HEK293 (cell line): ENCODE measurements at regions not wholly inside any gene's neighbourhood (a gene's known extent, or its start where the extent isn't known, plus 50 kb on each side); places are given as distances from the start of the nearest gene placed in this dataset.

Experiments
- CTCF ChIA-PET: fragments of 350-600 bp; formaldehyde crosslinking; extraction: SDS; loops from one replicate; lab custom pipeline; 2021; ENCODE audit warnings: antibody characterized with exemption; lab: Yijun Ruan, JAX
- POLR2A ChIA-PET: fragments of 300-600 bp; formaldehyde crosslinking; extraction: SDS; loops from one replicate; lab custom pipeline; 2020; ENCODE audit warnings: antibody characterized with exemption, inconsistent platforms; lab: Yijun Ruan, JAX
- H3K27ac ChIP-seq: fragments of 200-500 bp; sonication (Bioruptor generic); 2 replicates; pipeline ENCODE4 v1.5.1; 2014; ENCODE audit warnings: low read depth, low read length, control low read depth, inconsistent platforms; ENCODE audit errors: extremely low read depth
- H3K36me3 ChIP-seq, 2 experiments: fragments of 200-500 bp in 1 of 2; sonication (Bioruptor generic) in 1 of 2; 1 replicate in 1 of 2; 2 replicates in 1 of 2; pipeline ENCODE4 v1.5.1; 2014 to 2017; ENCODE audit warnings: inconsistent platforms in 2 of 2, low read length in 2 of 2; ENCODE audit not compliant: control insufficient read depth in 2 of 2, insufficient read depth in 1 of 2
- H3K4me1 ChIP-seq: fragments of 200-500 bp; sonication (Bioruptor generic); 2 replicates; pipeline ENCODE4 v1.5.1; 2014; ENCODE audit warnings: mild to moderate bottlenecking, low read length, inconsistent platforms; ENCODE audit not compliant: control insufficient read depth, insufficient read depth
- H3K4me3 ChIP-seq: 2 replicates; pipeline ENCODE4 v1.5.1; 2011; ENCODE audit warnings: low read depth, mild to moderate bottlenecking, control low read depth, low read length, moderate library complexity
- H3K9me3 ChIP-seq: fragments of 200-500 bp; sonication (Bioruptor generic); 2 replicates; pipeline ENCODE4 v1.5.1; 2014; ENCODE audit warnings: low read depth, low read length, inconsistent platforms; ENCODE audit not compliant: control insufficient read depth, insufficient read depth
- MYNN ChIP-seq: fragments of 450-650 bp; formaldehyde crosslinking; IDR thresholded peaks from 2 replicates; pipeline ENCODE4 v1.5.1; 2016; ENCODE audit warnings: missing biosample characterization, missing genetic modification characterization, borderline replicate concordance
- PRDM10 ChIP-seq: fragments of 450-650 bp; formaldehyde crosslinking; IDR thresholded peaks from 2 replicates; pipeline ENCODE4 v1.5.1; 2016; ENCODE audit warnings: missing biosample characterization, missing genetic modification characterization
- TRIM28 ChIP-seq: IDR thresholded peaks from 2 replicates; pipeline ENCODE4 v1.6.1; 2011; ENCODE audit warnings: low read length, control low read depth, borderline replicate concordance
- ZBTB21 ChIP-seq: fragments of 450-650 bp; formaldehyde crosslinking; IDR thresholded peaks from 2 replicates; pipeline ENCODE4 v1.5.1; 2017; ENCODE audit warnings: missing biosample characterization, missing genetic modification characterization
- ZBTB44 ChIP-seq: fragments of 450-650 bp; IDR thresholded peaks from 2 replicates; pipeline ENCODE4 v1.5.1; 2018; ENCODE audit warnings: missing biosample characterization, mild to moderate bottlenecking, missing genetic modification characterization
- ZBTB6 ChIP-seq: fragments of 450-650 bp; formaldehyde crosslinking; IDR thresholded peaks from 2 replicates; pipeline ENCODE4 v1.5.1; 2017; ENCODE audit warnings: missing biosample characterization, missing genetic modification characterization
- ZBTB7A ChIP-seq: fragments of 450-650 bp; formaldehyde crosslinking; IDR thresholded peaks from 2 replicates; pipeline ENCODE4 v1.5.1; 2016; ENCODE audit warnings: low read depth, missing biosample characterization, missing genetic modification characterization
- ZEB2 ChIP-seq: fragments of 450-650 bp; formaldehyde crosslinking; IDR thresholded peaks from 2 replicates; pipeline ENCODE4 v1.5.1; 2016; ENCODE audit warnings: missing biosample characterization, missing genetic modification characterization
- ZNF19 ChIP-seq: fragments of 450-650 bp; formaldehyde crosslinking; IDR thresholded peaks from 2 replicates; pipeline ENCODE4; 2016; ENCODE audit warnings: missing biosample characterization, missing genetic modification characterization, low read depth
- ZNF2 ChIP-seq: fragments of 450-650 bp; formaldehyde crosslinking; IDR thresholded peaks from 2 replicates; pipeline ENCODE4 v1.5.1; 2016; ENCODE audit warnings: missing biosample characterization, missing genetic modification characterization
- ZNF248 ChIP-seq: fragments of 450-650 bp; formaldehyde crosslinking; IDR thresholded peaks from 2 replicates; pipeline ENCODE4 v1.5.1; 2017; ENCODE audit warnings: missing biosample characterization, missing genetic modification characterization
- ZNF266 ChIP-seq: fragments of 450-650 bp; formaldehyde crosslinking; IDR thresholded peaks from 2 replicates; pipeline ENCODE4 v1.5.1; 2016; ENCODE audit warnings: missing biosample characterization, missing genetic modification characterization, low read depth
- ZNF280C ChIP-seq: fragments of 450-650 bp; formaldehyde crosslinking; IDR thresholded peaks from 2 replicates; pipeline ENCODE4 v1.5.1; 2016; ENCODE audit warnings: missing biosample characterization, missing genetic modification characterization
- ZNF324 ChIP-seq: fragments of 450-650 bp; formaldehyde crosslinking; IDR thresholded peaks from 2 replicates; pipeline ENCODE4 v1.5.1; 2016; ENCODE audit warnings: missing biosample characterization, missing genetic modification characterization
- ZNF362 ChIP-seq: fragments of 450-650 bp; formaldehyde crosslinking; IDR thresholded peaks from 2 replicates; pipeline ENCODE4 v1.5.1; 2016; ENCODE audit warnings: missing biosample characterization, missing genetic modification characterization
- ZNF513 ChIP-seq: fragments of 450-650 bp; IDR thresholded peaks from 2 replicates; pipeline ENCODE4 v1.5.1; 2018; ENCODE audit warnings: missing biosample characterization, missing genetic modification characterization
- ZNF518A ChIP-seq: fragments of 450-650 bp; formaldehyde crosslinking; conservative IDR thresholded peaks from 2 replicates; pipeline ENCODE4 v1.5.1; 2016; ENCODE audit warnings: low read depth, missing biosample characterization, missing genetic modification characterization
- ZNF529 ChIP-seq: fragments of 450-650 bp; formaldehyde crosslinking; IDR thresholded peaks from 2 replicates; pipeline ENCODE4 v1.5.1; 2017; ENCODE audit warnings: missing genetic modification characterization, missing biosample characterization; ENCODE audit not compliant: insufficient replicate concordance
- ZNF658 ChIP-seq: fragments of 450-650 bp; formaldehyde crosslinking; IDR thresholded peaks from 2 replicates; pipeline ENCODE4; 2016; ENCODE audit warnings: missing biosample characterization, missing genetic modification characterization
- ZNF791 ChIP-seq: fragments of 450-650 bp; formaldehyde crosslinking; IDR thresholded peaks from 2 replicates; pipeline ENCODE4 v1.5.1; 2016; ENCODE audit warnings: missing biosample characterization, missing genetic modification characterization
- ZXDB ChIP-seq: fragments of 450-650 bp; formaldehyde crosslinking; IDR thresholded peaks from 2 replicates; pipeline ENCODE4 v1.5.1; 2016; ENCODE audit warnings: missing biosample characterization, missing genetic modification characterization

- no peak for TF ChIP-seq ZBTB44 (tag by site-specific recombination)
- no peak for TF ChIP-seq ZNF518A (tag by site-specific recombination)
- TF ChIP-seq TRIM28: no peak
- no peak for TF ChIP-seq ZNF266 (tag by site-specific recombination)
- TF ChIP-seq ZNF658 (tag by site-specific recombination): no peak
- TF ChIP-seq ZBTB21 (tag by site-specific recombination): no peak
- no peak for TF ChIP-seq PRDM10
- TF ChIP-seq, all 188 proteins: peak for 0
Observed at GRCh38 chr9:87229108-87229507, 268.6 kb upstream of the DAPK1 start (continued).

GRCh38 chr9:87233431-87233830, 264.2 kb upstream of the DAPK1 start:
- CTCF ChIA-PET: interaction anchor here (0.6 kb wide), 1 partner anchor 90 kb away, joined by 5 read pairs; no protein-coding TSS in a partner anchor
- Histone ChIP-seq H3K36me3 (no peaks in the 10 kb centered on the region), H3K4me1 (no peaks in the 10 kb centered on the region), H3K4me3 (no peak overlapping the region), H3K27ac (no peak overlapping the region), H3K9me3 (no peaks in the 10 kb centered on the region)
- POLR2A ChIA-PET: no interaction called here
- TF ChIP-seq ZNF529 (tag by site-specific recombination): no peak
- TF ChIP-seq ZNF2: no peak
- no peak for TF ChIP-seq ZNF791
- no peak for TF ChIP-seq ZNF324 (tag by site-specific recombination)
- TF ChIP-seq ZEB2 (tag by site-specific recombination): no peak
- no peak for TF ChIP-seq ZBTB7A (tag by site-specific recombination)
- no peak for TF ChIP-seq ZNF362 (tag by site-specific recombination)
- TF ChIP-seq ZBTB6 (tag by site-specific recombination): no peak
- no peak for TF ChIP-seq ZNF513 (tag by site-specific recombination)
- no peak for TF ChIP-seq ZNF19
- TF ChIP-seq MYNN (tag by site-specific recombination): no peak
- no peak for TF ChIP-seq ZXDB
- no peak for TF ChIP-seq ZNF280C
- TF ChIP-seq ZNF248 (tag by site-specific recombination): no peak
